ENCODE measurements at regions not wholly inside any gene's neighbourhood (a gene's known extent, or its start where the extent isn't known, plus 50 kb on each side); places are given as distances from the start of the nearest gene placed in this dataset.

- DNase-seq: no peak
These were observed 161.5 kb upstream of the EPHA5 start for GRCh38 chr4:65831828-65832227.

- DNase-seq: no peak
These were observed 154.9 kb upstream of the EPHA5 start for GRCh38 chr4:65825116-65825753.

- no peak for DNase-seq
These were observed 148.9 kb upstream of the EPHA5 start for GRCh38 chr4:65819192-65819591.

- DNase-seq: no peak
These were observed 135.6 kb upstream of the EPHA5 start for GRCh38 chr4:65805936-65806335.

GRCh38 chr4:65799513-65799912 lies 129.2 kb upstream of the EPHA5 start:
- no peak for DNase-seq

GRCh38 chr4:65798498-65799127 lies 128.3 kb upstream of the EPHA5 start:
- DNase-seq: no peak

- DNase-seq: no peak
These were observed 121.6 kb upstream of the EPHA5 start for GRCh38 chr4:65791812-65792308.

- no peak for DNase-seq
These were observed 121.0 kb upstream of the EPHA5 start for GRCh38 chr4:65791111-65791811.

GRCh38 chr4:65789805-65790204 lies 119.5 kb upstream of the EPHA5 start:
- DNase-seq: no peak

- DNase-seq: no peak
These were observed 119.1 kb upstream of the EPHA5 start for GRCh38 chr4:65789341-65789740.

GRCh38 chr4:65777270-65777669 lies 107.0 kb upstream of the EPHA5 start:
- no peak for DNase-seq

GRCh38 chr4:65773636-65774035 lies 103.3 kb upstream of the EPHA5 start:
- no peak for DNase-seq

- no peak for DNase-seq
These were observed 77.1 kb upstream of the EPHA5 start for GRCh38 chr4:65747386-65747785.

- no peak for DNase-seq
These were observed 67.8 kb upstream of the EPHA5 start for GRCh38 chr4:65738134-65738533.

GRCh38 chr4:65737672-65738071 lies 67.4 kb upstream of the EPHA5 start:
- DNase-seq: no peak

GRCh38 chr4:65724973-65725372 lies 54.7 kb upstream of the EPHA5 start:
- DNase-seq: no peak
